ENCODE measurements at regions not wholly inside any gene's neighbourhood (a gene's known extent, or its start where the extent isn't known, plus 50 kb on each side); places are given as distances from the start of the nearest gene placed in this dataset.
"Not testable (repeated sequence)": the region's sequence is repeated elsewhere in the genome, so short reads cannot be mapped to it uniquely, and the experiment has no call there.

GRCh38 chr21:38912789-38913119 is 107.0 kb downstream of the ETS2 start:
- no peak for DNase-seq (ENCODE audit: low spot score)

- DNase-seq (ENCODE audit: low spot score): no peak
These were observed 106.4 kb downstream of the ETS2 start for GRCh38 chr21:38912102-38912629.

GRCh38 chr21:38911484-38912101 is 105.9 kb downstream of the ETS2 start:
- no peak for DNase-seq (ENCODE audit: low spot score)

- DNase-seq (ENCODE audit: low spot score): no peak
These were observed 104.8 kb downstream of the ETS2 start for GRCh38 chr21:38910390-38911067.

GRCh38 chr21:38909929-38910328 is 104.2 kb downstream of the ETS2 start:
- no peak for DNase-seq (ENCODE audit: low spot score)

- DNase-seq (ENCODE audit: low spot score): no peak
These were observed 103.4 kb downstream of the ETS2 start for GRCh38 chr21:38909109-38909508.

- no peak for DNase-seq (ENCODE audit: low spot score)
These were observed 102.8 kb downstream of the ETS2 start for GRCh38 chr21:38908537-38908936.

GRCh38 chr21:38905752-38906151 is 100.0 kb downstream of the ETS2 start:
- DNase-seq (ENCODE audit: low spot score): no peak

- DNase-seq (ENCODE audit: low spot score): no peak
These were observed 99.6 kb downstream of the ETS2 start for GRCh38 chr21:38905328-38905727.

- peak; percentile 68 for DNase-seq (ENCODE audit: low spot score)
These were observed 98.0 kb downstream of the ETS2 start for GRCh38 chr21:38903690-38904139.

GRCh38 chr21:38902608-38903445 is 97.1 kb downstream of the ETS2 start:
- no peak for DNase-seq (ENCODE audit: low spot score)

- DNase-seq (ENCODE audit: low spot score): no peak
These were observed 94.8 kb downstream of the ETS2 start for GRCh38 chr21:38900499-38900898.

GRCh38 chr21:38899985-38900384 is 94.3 kb downstream of the ETS2 start:
- DNase-seq (ENCODE audit: low spot score): not testable (repeated sequence)

- no peak for DNase-seq (ENCODE audit: low spot score)
These were observed 93.7 kb downstream of the ETS2 start for GRCh38 chr21:38899277-38899947.

- DNase-seq (ENCODE audit: low spot score): no peak
These were observed 92.8 kb downstream of the ETS2 start for GRCh38 chr21:38898422-38899096.

GRCh38 chr21:38897532-38898421 is 92.0 kb downstream of the ETS2 start:
- no peak for DNase-seq (ENCODE audit: low spot score)

- DNase-seq (ENCODE audit: low spot score): no peak
These were observed 89.2 kb downstream of the ETS2 start for GRCh38 chr21:38894899-38895298.

GRCh38 chr21:38888991-38889561 is 83.3 kb downstream of the ETS2 start:
- DNase-seq (ENCODE audit: low spot score): no peak

GRCh38 chr21:38887749-38888148 is 82.0 kb downstream of the ETS2 start:
- no peak for DNase-seq (ENCODE audit: low spot score)

- no peak for DNase-seq (ENCODE audit: low spot score)
These were observed 81.4 kb downstream of the ETS2 start for GRCh38 chr21:38887062-38887686.

Data from D341Med (cell line).